ENCODE measurements at regions not wholly inside any gene's neighbourhood (a gene's known extent, or its start where the extent isn't known, plus 50 kb on each side); places are given as distances from the start of the nearest gene placed in this dataset.
A peak's percentile ranks its signal among the peaks of the same experiment; 100 is the strongest.

DNA sequence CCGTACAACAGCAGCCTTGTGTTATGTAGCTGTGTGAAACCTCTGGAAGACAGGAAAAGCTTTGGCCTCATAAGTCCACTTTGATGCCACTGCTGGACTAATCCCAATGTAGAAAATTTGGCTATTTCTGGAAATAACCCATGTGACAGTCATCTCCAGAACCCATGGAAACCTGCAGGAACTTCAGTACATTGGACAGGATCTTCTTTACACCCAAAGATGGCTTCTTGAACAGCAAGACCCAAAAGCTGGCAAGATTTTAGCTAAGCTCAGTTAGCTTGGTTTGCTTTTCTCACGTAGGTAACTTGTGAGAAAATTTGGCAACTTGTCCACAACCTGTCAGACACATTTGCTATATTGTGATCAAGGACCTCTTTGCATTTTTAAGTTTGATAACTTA, 74.8 kb upstream of the RCN1 start:
- no peak overlapping the region for H3K27ac ChIP-seq (ENCODE audit: insufficient read depth in 1 of 2, low read depth in 1 of 2, low read length in 2 of 2, poor library complexity in 1 of 2, severe bottlenecking in 2 of 2)
- CTCF ChIA-PET: interaction anchor here (1.3 to 1.8 kb wide), 2 partner anchors 9 to 14 kb away, joined by 3 to 6 read pairs; no protein-coding TSS in a partner anchor
- no peak overlapping the region for H3K4me3 ChIP-seq (ENCODE audit: control insufficient read depth in 1 of 7, extremely low read depth in 1 of 7, insufficient read depth in 4 of 7, low read depth in 2 of 7, low read length in 6 of 7)
- POLR2A ChIA-PET: no interaction called here
- 86% methylated on average over 2 of the region's 2 CpGs for WGBS (ENCODE audit: insufficient coverage)
- DNase-seq: no peak
- no peaks in the 10 kb centered on the region for H3K4me1 ChIP-seq (ENCODE audit: control extremely low read depth in 1 of 4, control insufficient read depth in 4 of 4, insufficient read depth in 4 of 4, low read length in 3 of 4)
- no peaks in the 10 kb centered on the region for H3K9me3 ChIP-seq (ENCODE audit: control extremely low read depth in 1 of 5, control insufficient read depth in 4 of 5, insufficient read depth in 2 of 5, low read depth in 1 of 5, low read length in 4 of 5)
- H3K27me3 ChIP-seq (replicated peaks in 2 of 5; ENCODE audit: control insufficient read depth in 4 of 5, insufficient read depth in 5 of 5, low read length in 4 of 5): peaks cover 0 to 11% (median 4%) of the 10 kb centered on the region in 5 experiments
- no peaks in the 10 kb centered on the region for H3K36me3 ChIP-seq (ENCODE audit: control insufficient read depth in 4 of 4, insufficient read depth in 4 of 4, low read length in 3 of 4)

DNA sequence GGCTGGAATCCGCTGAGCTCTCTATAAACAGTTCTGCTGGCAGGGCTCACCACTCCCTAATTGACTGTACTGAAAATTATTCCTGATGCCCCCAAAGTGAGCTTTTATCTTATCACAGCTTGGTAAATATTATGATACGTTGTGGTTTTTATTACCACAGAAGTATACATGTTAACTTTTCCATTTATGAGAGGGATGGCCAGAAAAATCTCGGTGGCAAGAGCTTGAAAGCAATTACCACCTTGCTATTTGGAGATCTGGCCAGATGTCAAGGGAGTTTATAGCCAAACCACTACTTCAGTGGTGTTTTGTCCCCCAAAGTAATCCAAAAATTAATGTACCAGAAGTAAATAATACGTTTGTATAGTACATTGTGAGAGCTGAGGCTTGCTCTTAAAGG, 75.4 kb upstream of the RCN1 start:
- POLR2A ChIA-PET: no interaction called here
- Histone ChIP-seq H3K27me3 (replicated peaks in 2 of 5; ENCODE audit: control insufficient read depth in 4 of 5, insufficient read depth in 5 of 5, low read length in 4 of 5) (peaks cover 0 to 11% (median 5%) of the 10 kb centered on the region in 5 experiments), H3K4me1 (ENCODE audit: control extremely low read depth in 1 of 4, control insufficient read depth in 4 of 4, insufficient read depth in 4 of 4, low read length in 3 of 4) (no peaks in the 10 kb centered on the region), H3K4me3 (ENCODE audit: control insufficient read depth in 1 of 7, extremely low read depth in 1 of 7, insufficient read depth in 4 of 7, low read depth in 2 of 7, low read length in 6 of 7) (no peak overlapping the region), H3K36me3 (ENCODE audit: control insufficient read depth in 4 of 4, insufficient read depth in 4 of 4, low read length in 3 of 4) (no peaks in the 10 kb centered on the region), H3K27ac (ENCODE audit: insufficient read depth in 1 of 2, low read depth in 1 of 2, low read length in 2 of 2, poor library complexity in 1 of 2, severe bottlenecking in 2 of 2) (no peak overlapping the region), H3K9me3 (ENCODE audit: control extremely low read depth in 1 of 5, control insufficient read depth in 4 of 5, insufficient read depth in 2 of 5, low read depth in 1 of 5, low read length in 4 of 5) (no peaks in the 10 kb centered on the region)
- 100% methylated on average over 1 of the region's 4 CpGs for WGBS (ENCODE audit: insufficient coverage)
- DNase-seq: no peak
- CTCF ChIA-PET: interaction anchor here (1.8 kb wide), 1 partner anchor 8 kb away, joined by 6 read pairs; no protein-coding TSS in a partner anchor

DNA sequence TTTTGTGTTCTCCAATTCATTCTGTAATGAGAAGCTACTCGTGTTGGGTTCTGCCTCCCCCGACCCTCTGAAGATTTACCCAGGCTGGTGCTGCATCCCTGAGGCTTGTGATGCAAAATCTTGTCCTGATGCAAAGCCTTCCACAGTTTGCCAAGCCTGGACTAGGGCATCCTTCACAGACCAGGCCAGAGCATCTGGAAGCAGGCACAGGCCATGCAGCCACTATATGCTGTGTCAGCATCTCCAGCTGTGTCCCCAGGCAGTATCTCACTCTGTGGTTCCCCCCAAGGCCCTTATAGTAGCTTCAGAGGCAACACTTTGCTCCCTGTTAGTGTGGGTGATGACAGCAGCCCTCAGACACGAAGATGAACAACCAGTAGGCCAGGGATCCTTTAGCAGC, 77.3 kb upstream of the RCN1 start:
- Histone ChIP-seq H3K36me3 (ENCODE audit: control insufficient read depth in 4 of 4, insufficient read depth in 4 of 4, low read length in 3 of 4) (no peaks in the 10 kb centered on the region), H3K4me3 (ENCODE audit: control insufficient read depth in 1 of 7, extremely low read depth in 1 of 7, insufficient read depth in 4 of 7, low read depth in 2 of 7, low read length in 6 of 7) (no peak overlapping the region)
- CTCF ChIA-PET: no interaction called here

DNA sequence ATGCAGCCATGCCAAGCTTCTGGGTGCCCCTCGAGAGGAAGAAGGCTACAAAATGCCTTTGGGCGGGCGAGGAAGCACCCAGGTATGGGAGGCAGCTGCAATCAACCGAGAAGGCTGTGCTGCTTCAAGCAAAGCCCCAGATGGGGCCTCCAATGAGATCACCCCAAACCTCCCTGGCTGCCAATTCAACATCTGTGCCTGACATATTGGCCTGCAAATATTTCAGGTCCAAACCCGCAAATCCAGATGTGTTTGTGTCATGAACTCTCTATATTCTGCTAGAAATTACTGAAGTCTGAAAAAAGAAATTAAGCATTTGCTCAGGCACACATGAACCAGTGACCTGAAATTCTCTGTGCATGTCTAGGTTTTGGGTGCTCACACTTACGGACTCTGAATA, 78.8 kb upstream of the RCN1 start:
- Histone ChIP-seq H3K27ac (ENCODE audit: insufficient read depth in 1 of 2, low read depth in 1 of 2, low read length in 2 of 2, poor library complexity in 1 of 2, severe bottlenecking in 2 of 2) (no peak overlapping the region), H3K9me3 (ENCODE audit: control extremely low read depth in 1 of 5, control insufficient read depth in 4 of 5, insufficient read depth in 2 of 5, low read depth in 1 of 5, low read length in 4 of 5) (no peaks in the 10 kb centered on the region), H3K36me3 (ENCODE audit: control insufficient read depth in 4 of 4, insufficient read depth in 4 of 4, low read length in 3 of 4) (no peaks in the 10 kb centered on the region), H3K27me3 (replicated peaks in 2 of 5; ENCODE audit: control insufficient read depth in 4 of 5, insufficient read depth in 5 of 5, low read length in 4 of 5) (peaks cover 2 to 19% (median 7%) of the 10 kb centered on the region in 5 experiments), H3K4me1 (ENCODE audit: control extremely low read depth in 1 of 4, control insufficient read depth in 4 of 4, insufficient read depth in 4 of 4, low read length in 3 of 4) (no peaks in the 10 kb centered on the region), H3K4me3 (ENCODE audit: control insufficient read depth in 1 of 7, extremely low read depth in 1 of 7, insufficient read depth in 4 of 7, low read depth in 2 of 7, low read length in 6 of 7) (no peak overlapping the region)
- ChIA-PET POLR2A (no interaction called here), CTCF (no interaction called here)
- DNase-seq: no peak
- 94% methylated on average over 6 of the region's 6 CpGs for WGBS (ENCODE audit: insufficient coverage)

More for the DNA sequence above, 77.3 kb upstream of the RCN1 start:
- no peaks in the 10 kb centered on the region for H3K4me1 ChIP-seq (ENCODE audit: control extremely low read depth in 1 of 4, control insufficient read depth in 4 of 4, insufficient read depth in 4 of 4, low read length in 3 of 4)
- H3K27ac ChIP-seq (ENCODE audit: insufficient read depth in 1 of 2, low read depth in 1 of 2, low read length in 2 of 2, poor library complexity in 1 of 2, severe bottlenecking in 2 of 2): no peak overlapping the region
- peaks cover 4 to 28% (median 6%) of the 10 kb centered on the region in 5 experiments for H3K27me3 ChIP-seq (replicated peaks in 2 of 5; ENCODE audit: control insufficient read depth in 4 of 5, insufficient read depth in 5 of 5, low read length in 4 of 5)
- 48% methylated on average over 3 of the region's 3 CpGs for WGBS (ENCODE audit: insufficient coverage)
- no peaks in the 10 kb centered on the region for H3K9me3 ChIP-seq (ENCODE audit: control extremely low read depth in 1 of 5, control insufficient read depth in 4 of 5, insufficient read depth in 2 of 5, low read depth in 1 of 5, low read length in 4 of 5)
- no peak for DNase-seq
- POLR2A ChIA-PET: no interaction called here

DNA sequence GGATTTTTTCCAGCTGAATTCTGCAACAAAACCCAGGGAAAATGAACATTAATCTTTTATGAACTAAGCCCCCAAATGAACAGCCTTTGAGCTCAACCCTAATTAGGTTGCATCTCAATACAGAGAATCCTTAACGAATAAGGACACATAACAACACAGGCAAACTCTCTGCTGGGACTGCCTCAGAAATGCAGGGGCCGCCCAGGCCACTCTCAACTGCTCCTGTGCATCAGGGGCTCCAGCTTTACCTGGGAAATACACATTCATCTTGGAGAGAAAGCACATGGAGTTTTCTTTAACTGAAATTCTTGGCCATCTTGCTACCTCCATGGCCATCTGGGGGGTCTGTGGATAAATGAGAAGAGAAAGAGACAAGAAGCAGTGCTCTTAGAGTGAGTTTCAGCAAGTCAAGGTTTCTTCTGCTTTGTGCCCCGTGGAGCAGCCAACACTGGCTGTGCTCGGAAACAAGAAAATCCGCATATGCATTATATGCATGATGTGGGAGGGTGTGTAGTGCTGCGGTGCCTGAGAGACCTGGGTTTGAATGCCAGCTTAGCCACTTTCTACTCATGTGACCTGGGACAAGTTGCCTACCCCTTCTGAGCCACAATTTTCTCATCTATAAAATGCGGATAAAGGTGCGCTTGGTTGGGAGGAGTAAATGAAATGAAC, 81.9 kb upstream of the RCN1 start:
- ChIA-PET CTCF (interaction anchor here (0.7 kb wide), 1 partner anchor 61 kb away, joined by 3 read pairs; no protein-coding TSS in a partner anchor), POLR2A (no interaction called here)

DNA sequence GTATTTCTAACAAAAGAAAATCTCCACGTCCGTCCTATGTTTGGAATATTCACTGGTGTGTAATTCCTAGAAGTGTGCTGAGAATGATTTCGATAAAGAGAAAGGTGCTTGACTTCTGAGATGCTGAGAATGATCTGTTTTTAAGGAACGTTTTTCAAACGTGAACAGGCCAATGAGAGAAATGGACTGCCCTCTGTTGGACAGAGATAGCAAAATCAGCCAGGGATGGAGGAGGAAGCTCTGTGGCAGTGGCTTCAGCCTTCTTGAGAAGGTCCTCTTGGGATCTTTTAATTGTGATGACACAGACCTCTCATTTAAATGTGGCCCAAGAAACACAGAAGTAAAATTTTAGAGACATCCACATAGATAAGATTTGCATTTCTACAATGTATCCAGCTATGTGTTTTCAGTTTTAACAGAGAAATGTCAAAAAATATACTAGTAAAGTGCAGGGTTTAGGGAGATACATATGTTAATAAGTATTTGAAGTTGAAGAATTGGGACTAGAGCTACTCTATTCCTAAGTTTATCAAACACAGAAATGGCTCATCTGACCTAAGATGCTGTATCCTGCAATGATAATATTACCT, 84.0 kb upstream of the RCN1 start:
- Histone ChIP-seq H3K9me3 (ENCODE audit: control extremely low read depth in 1 of 5, control insufficient read depth in 4 of 5, insufficient read depth in 2 of 5, low read depth in 1 of 5, low read length in 4 of 5) (no peaks in the 10 kb centered on the region), H3K4me3 (ENCODE audit: control insufficient read depth in 1 of 7, extremely low read depth in 1 of 7, insufficient read depth in 4 of 7, low read depth in 2 of 7, low read length in 6 of 7) (no peak overlapping the region), H3K4me1 (ENCODE audit: control extremely low read depth in 1 of 4, control insufficient read depth in 4 of 4, insufficient read depth in 4 of 4, low read length in 3 of 4) (no peaks in the 10 kb centered on the region), H3K27ac (ENCODE audit: insufficient read depth in 1 of 2, low read depth in 1 of 2, low read length in 2 of 2, poor library complexity in 1 of 2, severe bottlenecking in 2 of 2) (no peak overlapping the region), H3K27me3 (replicated peaks in 2 of 5; ENCODE audit: control insufficient read depth in 4 of 5, insufficient read depth in 5 of 5, low read length in 4 of 5) (peaks cover 4 to 19% (median 5%) of the 10 kb centered on the region in 5 experiments), H3K36me3 (ENCODE audit: control insufficient read depth in 4 of 4, insufficient read depth in 4 of 4, low read length in 3 of 4) (no peaks in the 10 kb centered on the region)
- ChIA-PET POLR2A (no interaction called here), CTCF (interaction anchor here (0.7 to 1.7 kb wide), 14 partner anchors 9 to 1684 kb away, joined by 3 to 6 read pairs (median 4); partner anchors contain the start of gene ARL14EP)
- peak; percentile 38 to 65 (median 56) for DNase-seq
- WGBS (ENCODE audit: insufficient coverage): 8% methylated on average over 5 of the region's 5 CpGs

More for the DNA sequence above, 81.9 kb upstream of the RCN1 start:
- no peaks in the 10 kb centered on the region for H3K4me1 ChIP-seq (ENCODE audit: control extremely low read depth in 1 of 4, control insufficient read depth in 4 of 4, insufficient read depth in 4 of 4, low read length in 3 of 4)
- H3K27ac ChIP-seq (ENCODE audit: insufficient read depth in 1 of 2, low read depth in 1 of 2, low read length in 2 of 2, poor library complexity in 1 of 2, severe bottlenecking in 2 of 2): no peak overlapping the region
- H3K27me3 ChIP-seq (replicated peaks in 2 of 5; ENCODE audit: control insufficient read depth in 4 of 5, insufficient read depth in 5 of 5, low read length in 4 of 5): peaks cover 0 to 19% (median 5%) of the 10 kb centered on the region in 5 experiments
- 67% methylated on average over 4 of the region's 8 CpGs for WGBS (ENCODE audit: insufficient coverage)
- no peaks in the 10 kb centered on the region for H3K36me3 ChIP-seq (ENCODE audit: control insufficient read depth in 4 of 4, insufficient read depth in 4 of 4, low read length in 3 of 4)
- no peak overlapping the region for H3K4me3 ChIP-seq (ENCODE audit: control insufficient read depth in 1 of 7, extremely low read depth in 1 of 7, insufficient read depth in 4 of 7, low read depth in 2 of 7, low read length in 6 of 7)
- H3K9me3 ChIP-seq (ENCODE audit: control extremely low read depth in 1 of 5, control insufficient read depth in 4 of 5, insufficient read depth in 2 of 5, low read depth in 1 of 5, low read length in 4 of 5): no peaks in the 10 kb centered on the region
- DNase-seq: no peak

DNA sequence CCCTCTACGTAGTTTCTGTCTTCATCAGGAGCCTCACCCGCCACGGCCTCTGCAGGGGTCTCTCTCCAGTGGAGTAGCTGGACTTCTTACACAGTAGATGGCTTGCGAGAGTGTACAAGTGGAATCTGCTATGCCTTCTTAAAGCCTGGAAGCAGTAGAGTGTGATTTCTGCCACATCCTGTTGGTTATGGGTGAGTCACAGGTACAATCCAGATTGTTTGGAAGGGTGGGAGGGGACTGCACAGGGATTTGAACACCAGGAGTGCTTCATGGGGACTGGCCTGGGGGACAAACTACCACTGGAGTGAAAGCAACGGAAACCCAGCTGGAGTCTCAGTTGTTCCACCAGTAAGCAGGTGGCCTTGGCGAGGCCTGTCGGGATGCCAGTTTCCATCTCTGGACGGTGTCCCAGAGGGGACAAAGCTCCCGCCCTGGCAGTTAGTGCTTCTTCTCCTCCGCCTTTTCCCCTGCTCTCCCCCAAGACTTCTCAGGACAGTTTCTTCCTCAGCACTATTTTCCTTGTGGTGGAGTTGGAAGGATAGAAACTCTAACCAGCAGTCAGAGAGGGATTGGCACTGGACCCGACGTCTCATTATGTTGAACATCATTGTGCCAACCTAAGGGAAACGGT, 85.0 kb upstream of the RCN1 start:
- Histone ChIP-seq H3K27me3 (replicated peaks in 2 of 5; ENCODE audit: control insufficient read depth in 4 of 5, insufficient read depth in 5 of 5, low read length in 4 of 5) (peaks cover 4 to 23% (median 6%) of the 10 kb centered on the region in 5 experiments), H3K4me3 (ENCODE audit: control insufficient read depth in 1 of 7, extremely low read depth in 1 of 7, insufficient read depth in 4 of 7, low read depth in 2 of 7, low read length in 6 of 7) (no peak overlapping the region), H3K9me3 (ENCODE audit: control extremely low read depth in 1 of 5, control insufficient read depth in 4 of 5, insufficient read depth in 2 of 5, low read depth in 1 of 5, low read length in 4 of 5) (no peaks in the 10 kb centered on the region), H3K27ac (ENCODE audit: insufficient read depth in 1 of 2, low read depth in 1 of 2, low read length in 2 of 2, poor library complexity in 1 of 2, severe bottlenecking in 2 of 2) (no peak overlapping the region), H3K4me1 (ENCODE audit: control extremely low read depth in 1 of 4, control insufficient read depth in 4 of 4, insufficient read depth in 4 of 4, low read length in 3 of 4) (no peaks in the 10 kb centered on the region), H3K36me3 (ENCODE audit: control insufficient read depth in 4 of 4, insufficient read depth in 4 of 4, low read length in 3 of 4) (no peaks in the 10 kb centered on the region)
- WGBS (ENCODE audit: insufficient coverage): 97% methylated on average over 12 of the region's 13 CpGs
- no peak for DNase-seq
- POLR2A ChIA-PET: no interaction called here
- CTCF ChIA-PET: interaction anchor here (0.9 to 1.7 kb wide), 2 partner anchors 13 to 899 kb away, joined by 3 read pairs; no protein-coding TSS in a partner anchor

Measured in common myeloid progenitor, CD34-positive (primary cell).